ENCODE measurements at regions not wholly inside any gene's neighbourhood (a gene's known extent, or its start where the extent isn't known, plus 50 kb on each side); places are given as distances from the start of the nearest gene placed in this dataset.

DNA sequence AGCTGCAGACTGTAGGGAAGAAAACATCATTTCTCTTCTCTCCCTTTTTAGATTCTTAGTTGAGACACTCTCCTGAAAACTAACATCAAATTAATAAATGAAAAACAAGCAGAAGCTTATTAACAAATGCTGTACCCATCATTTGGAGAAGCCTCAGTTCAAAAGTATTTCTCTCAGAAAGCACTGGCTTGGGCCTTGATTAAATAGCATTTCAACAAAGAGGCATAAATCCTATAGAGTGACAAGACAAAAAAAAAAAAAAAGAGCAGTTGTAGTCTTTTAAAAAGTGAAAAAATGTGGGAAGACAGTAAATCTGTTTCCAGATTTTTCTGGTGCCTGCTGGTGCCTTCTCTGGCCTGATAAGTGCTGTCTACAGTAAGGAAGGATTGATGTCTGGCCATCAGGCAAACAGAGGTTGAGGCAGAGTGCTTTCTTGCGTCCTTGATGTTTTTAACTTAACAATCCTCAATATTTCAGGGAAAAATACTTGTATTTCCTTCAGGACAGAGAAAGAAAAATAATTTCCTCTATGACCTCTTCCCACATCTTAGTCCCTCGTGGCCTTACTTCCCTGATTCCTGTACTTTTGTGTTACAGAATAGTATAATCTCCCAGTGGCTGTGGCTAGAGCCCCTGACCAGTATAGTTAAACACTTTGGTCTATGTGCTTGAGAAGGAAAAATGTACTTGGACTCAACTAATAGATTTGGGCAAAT, 300.5 kb downstream of the HGF start:
- TF ChIP-seq POLR2AphosphoS5 (IDR thresholded peaks at IDR 0.05) (no peak), EP300 (IDR thresholded peaks at IDR 0.05) (no peak), POLR2A (IDR thresholded peaks at IDR 0.05; ENCODE audit: low read depth) (no peak)
- TF ChIP-seq, protein P1, sequence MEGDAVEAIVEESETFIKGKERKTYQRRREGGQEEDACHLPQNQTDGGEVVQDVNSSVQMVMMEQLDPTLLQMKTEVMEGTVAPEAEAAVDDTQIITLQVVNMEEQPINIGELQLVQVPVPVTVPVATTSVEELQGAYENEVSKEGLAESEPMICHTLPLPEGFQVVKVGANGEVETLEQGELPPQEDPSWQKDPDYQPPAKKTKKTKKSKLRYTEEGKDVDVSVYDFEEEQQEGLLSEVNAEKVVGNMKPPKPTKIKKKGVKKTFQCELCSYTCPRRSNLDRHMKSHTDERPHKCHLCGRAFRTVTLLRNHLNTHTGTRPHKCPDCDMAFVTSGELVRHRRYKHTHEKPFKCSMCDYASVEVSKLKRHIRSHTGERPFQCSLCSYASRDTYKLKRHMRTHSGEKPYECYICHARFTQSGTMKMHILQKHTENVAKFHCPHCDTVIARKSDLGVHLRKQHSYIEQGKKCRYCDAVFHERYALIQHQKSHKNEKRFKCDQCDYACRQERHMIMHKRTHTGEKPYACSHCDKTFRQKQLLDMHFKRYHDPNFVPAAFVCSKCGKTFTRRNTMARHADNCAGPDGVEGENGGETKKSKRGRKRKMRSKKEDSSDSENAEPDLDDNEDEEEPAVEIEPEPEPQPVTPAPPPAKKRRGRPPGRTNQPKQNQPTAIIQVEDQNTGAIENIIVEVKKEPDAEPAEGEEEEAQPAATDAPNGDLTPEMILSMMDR (IDR thresholded peaks at IDR 0.05): no peak
- WGBS: 63% methylated on average over 2 of the region's 2 CpGs
- Histone ChIP-seq H3K4me3 (no peak overlapping the region), H3K27ac (replicated peaks in 1 of 4) (no peak overlapping the region), H3K4me1 (peaks cover 0 to 9% (median 3%) of the 10 kb centered on the region in 4 donors), H3K36me3 (no peaks in the 10 kb centered on the region), H3K27me3 (no peaks in the 10 kb centered on the region), H3K9me3 (no peaks in the 10 kb centered on the region)
- no peak for DNase-seq (ENCODE audit: extremely low spot score)
- intact Hi-C loops (cut with DNase I): loop anchor here (2.0 to 10.0 kb wide), 2 partner anchors 545 to 771 kb away; no protein-coding TSS in a partner anchor

DNA sequence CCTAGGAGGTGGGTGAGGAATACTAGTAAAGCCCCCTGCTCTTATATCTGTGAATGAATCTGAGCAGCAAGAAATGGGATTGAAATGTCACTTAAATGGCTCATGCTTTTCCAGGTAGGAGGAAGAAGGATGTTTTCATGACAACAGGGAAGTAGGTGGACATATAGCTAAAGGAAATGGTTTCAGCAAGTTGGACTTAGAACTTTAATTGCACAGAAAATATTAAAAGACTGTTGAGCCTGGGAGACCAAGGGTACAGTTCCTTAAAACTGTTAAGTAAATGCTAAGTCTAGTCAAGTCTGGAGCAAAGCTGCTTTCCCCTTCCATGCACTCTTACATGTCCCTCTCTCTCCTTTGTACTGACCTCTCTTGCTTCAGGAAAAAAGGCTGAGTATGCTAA, 301.3 kb downstream of the HGF start:
- no peaks in the 10 kb centered on the region for H3K36me3 ChIP-seq
- H3K4me1 ChIP-seq: peaks cover 0 to 9% (median 3%) of the 10 kb centered on the region in 4 donors
- TF ChIP-seq POLR2AphosphoS5 (IDR thresholded peaks at IDR 0.05) (no peak), POLR2A (IDR thresholded peaks at IDR 0.05; ENCODE audit: low read depth) (no peak), EP300 (IDR thresholded peaks at IDR 0.05) (no peak)
- TF ChIP-seq, protein P1 (IDR thresholded peaks at IDR 0.05): no peak
- intact Hi-C loops (cut with DNase I): loop anchor here (2.0 to 10.0 kb wide), 2 partner anchors 544 to 770 kb away; no protein-coding TSS in a partner anchor
- H3K27ac ChIP-seq (replicated peaks in 1 of 4): no peak overlapping the region
- no peak for DNase-seq (ENCODE audit: extremely low spot score)
- no peaks in the 10 kb centered on the region for H3K27me3 ChIP-seq
- H3K9me3 ChIP-seq: no peaks in the 10 kb centered on the region
- H3K4me3 ChIP-seq: no peak overlapping the region

DNA sequence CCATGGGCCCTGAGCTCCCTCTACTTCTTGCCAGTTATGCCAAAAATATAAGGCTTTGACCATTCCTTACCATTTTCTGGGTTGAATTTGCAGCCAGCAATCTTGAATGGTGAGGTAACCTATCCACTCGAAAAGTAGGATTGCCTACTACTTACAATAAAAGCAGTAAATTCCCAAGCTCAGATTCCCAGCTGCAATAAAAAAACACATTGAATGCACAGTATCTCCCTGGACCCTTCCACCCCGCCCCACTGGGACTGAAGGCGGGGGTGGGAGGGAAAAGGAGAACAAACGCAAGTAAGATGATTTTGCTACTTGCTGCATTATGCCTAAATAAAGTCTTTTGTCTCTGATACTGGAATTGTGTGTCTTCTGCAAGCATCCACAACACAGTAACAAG, 301.9 kb downstream of the HGF start:
- Histone ChIP-seq H3K27ac (replicated peaks in 1 of 4) (no peak overlapping the region), H3K9me3 (no peaks in the 10 kb centered on the region), H3K27me3 (no peaks in the 10 kb centered on the region), H3K36me3 (no peaks in the 10 kb centered on the region), H3K4me3 (no peak overlapping the region), H3K4me1 (peaks cover 0 to 9% (median 3%) of the 10 kb centered on the region in 4 donors)
- DNase-seq (ENCODE audit: extremely low spot score): no peak
- intact Hi-C loops (cut with DNase I): loop anchor here (2.0 to 10.0 kb wide), 2 partner anchors 543 to 769 kb away; no protein-coding TSS in a partner anchor
- TF ChIP-seq POLR2AphosphoS5 (IDR thresholded peaks at IDR 0.05) (no peak), POLR2A (IDR thresholded peaks at IDR 0.05; ENCODE audit: low read depth) (no peak), EP300 (IDR thresholded peaks at IDR 0.05) (no peak)
- TF ChIP-seq, protein P1 (IDR thresholded peaks at IDR 0.05): no peak
- WGBS: 90% methylated on average over 4 of the region's 4 CpGs

DNA sequence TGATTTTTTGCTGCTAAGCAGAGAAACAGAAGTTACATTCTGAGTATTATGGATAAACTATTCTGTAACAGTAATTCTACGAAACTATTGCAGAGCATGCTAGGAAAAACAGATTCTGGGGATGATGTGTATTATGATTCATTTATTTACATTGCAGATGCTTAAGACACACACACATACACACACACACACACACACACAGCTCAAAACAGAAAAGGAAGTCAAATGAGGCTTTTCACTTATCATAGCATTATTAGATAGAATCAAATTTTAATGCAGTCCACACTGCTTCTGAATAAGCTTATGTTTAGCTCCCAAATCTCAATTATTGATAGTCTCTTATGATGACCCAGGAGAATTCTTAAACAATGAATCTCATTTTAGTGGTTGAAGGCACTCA, 307.2 kb downstream of the HGF start:
- Histone ChIP-seq H3K36me3 (no peaks in the 10 kb centered on the region), H3K4me1 (no peaks in the 10 kb centered on the region), H3K4me3 (no peak overlapping the region), H3K27ac (replicated peaks in 1 of 4) (no peak overlapping the region), H3K9me3 (no peaks in the 10 kb centered on the region), H3K27me3 (no peaks in the 10 kb centered on the region)
- whole genome bisulfite sequencing: 86% methylated on average over 1 of the region's 1 CpG
- no peak for DNase-seq (ENCODE audit: extremely low spot score)
- intact Hi-C loops (cut with DNase I): loop anchor here (10.0 kb wide), 1 partner anchor 538 kb away; no protein-coding TSS in a partner anchor
- TF ChIP-seq, protein P1 (IDR thresholded peaks at IDR 0.05): no peak
- TF ChIP-seq POLR2A (IDR thresholded peaks at IDR 0.05; ENCODE audit: low read depth) (no peak), POLR2AphosphoS5 (IDR thresholded peaks at IDR 0.05) (no peak), EP300 (IDR thresholded peaks at IDR 0.05) (no peak)

All from esophagus muscularis mucosa (tissue), 4 donors.